Panc1 (cell line): ENCODE measurements at regions not wholly inside any gene's neighbourhood (a gene's known extent, or its start where the extent isn't known, plus 50 kb on each side); places are given as distances from the start of the nearest gene placed in this dataset.

Experiments
- TCF7L2 ChIP-seq: IDR thresholded peaks from 2 replicates; pipeline ENCODE4 v1.6.1; 2011; ENCODE audit warnings: mild to moderate bottlenecking, low read depth, low read length, inconsistent platforms
- TF ChIP-seq, protein P1 (sequence below), 2 experiments: IDR thresholded peaks; 2 replicates each; pipeline ENCODE4 v1.6.1; 2011 to 2012; ENCODE audit warnings: low read depth in 2 of 2, control low read depth in 1 of 2, low read length in 1 of 2, mild to moderate bottlenecking in 1 of 2, moderate library complexity in 1 of 2; ENCODE audit not compliant: insufficient read depth in 1 of 2
- TF ChIP-seq, protein P2 (sequence below): fragments of 450-650 bp; IDR thresholded peaks from 2 replicates; pipeline ENCODE4 v1.5.1; 2017; ENCODE audit warnings: mild to moderate bottlenecking

DNA sequence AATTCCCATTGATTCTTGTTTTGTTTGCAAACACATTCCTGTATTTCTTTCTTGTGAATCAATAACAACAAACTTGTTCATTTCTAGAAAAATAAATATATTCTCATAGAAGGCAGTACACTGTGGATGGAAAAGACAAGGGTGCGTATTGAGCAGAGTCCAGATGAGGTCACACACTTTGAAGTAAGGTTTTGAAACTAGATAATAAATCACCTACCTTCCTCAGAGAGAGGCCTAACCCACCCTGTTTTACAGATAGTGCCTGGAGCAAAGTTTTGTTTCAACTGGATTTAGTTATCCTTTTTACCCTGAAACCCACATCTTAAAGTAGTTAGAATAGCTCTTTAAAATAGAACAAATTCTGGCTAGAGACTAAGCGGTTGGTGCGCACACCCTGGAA is 137.1 kb upstream of the PIEZO2 start:
- TF ChIP-seq, protein P1, sequence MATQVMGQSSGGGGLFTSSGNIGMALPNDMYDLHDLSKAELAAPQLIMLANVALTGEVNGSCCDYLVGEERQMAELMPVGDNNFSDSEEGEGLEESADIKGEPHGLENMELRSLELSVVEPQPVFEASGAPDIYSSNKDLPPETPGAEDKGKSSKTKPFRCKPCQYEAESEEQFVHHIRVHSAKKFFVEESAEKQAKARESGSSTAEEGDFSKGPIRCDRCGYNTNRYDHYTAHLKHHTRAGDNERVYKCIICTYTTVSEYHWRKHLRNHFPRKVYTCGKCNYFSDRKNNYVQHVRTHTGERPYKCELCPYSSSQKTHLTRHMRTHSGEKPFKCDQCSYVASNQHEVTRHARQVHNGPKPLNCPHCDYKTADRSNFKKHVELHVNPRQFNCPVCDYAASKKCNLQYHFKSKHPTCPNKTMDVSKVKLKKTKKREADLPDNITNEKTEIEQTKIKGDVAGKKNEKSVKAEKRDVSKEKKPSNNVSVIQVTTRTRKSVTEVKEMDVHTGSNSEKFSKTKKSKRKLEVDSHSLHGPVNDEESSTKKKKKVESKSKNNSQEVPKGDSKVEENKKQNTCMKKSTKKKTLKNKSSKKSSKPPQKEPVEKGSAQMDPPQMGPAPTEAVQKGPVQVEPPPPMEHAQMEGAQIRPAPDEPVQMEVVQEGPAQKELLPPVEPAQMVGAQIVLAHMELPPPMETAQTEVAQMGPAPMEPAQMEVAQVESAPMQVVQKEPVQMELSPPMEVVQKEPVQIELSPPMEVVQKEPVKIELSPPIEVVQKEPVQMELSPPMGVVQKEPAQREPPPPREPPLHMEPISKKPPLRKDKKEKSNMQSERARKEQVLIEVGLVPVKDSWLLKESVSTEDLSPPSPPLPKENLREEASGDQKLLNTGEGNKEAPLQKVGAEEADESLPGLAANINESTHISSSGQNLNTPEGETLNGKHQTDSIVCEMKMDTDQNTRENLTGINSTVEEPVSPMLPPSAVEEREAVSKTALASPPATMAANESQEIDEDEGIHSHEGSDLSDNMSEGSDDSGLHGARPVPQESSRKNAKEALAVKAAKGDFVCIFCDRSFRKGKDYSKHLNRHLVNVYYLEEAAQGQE (IDR thresholded peaks at IDR 0.05; ENCODE audit: insufficient read depth in 1 of 2, low read depth in 2 of 2, low read length in 1 of 2), result no peak
- TF ChIP-seq, protein P2, sequence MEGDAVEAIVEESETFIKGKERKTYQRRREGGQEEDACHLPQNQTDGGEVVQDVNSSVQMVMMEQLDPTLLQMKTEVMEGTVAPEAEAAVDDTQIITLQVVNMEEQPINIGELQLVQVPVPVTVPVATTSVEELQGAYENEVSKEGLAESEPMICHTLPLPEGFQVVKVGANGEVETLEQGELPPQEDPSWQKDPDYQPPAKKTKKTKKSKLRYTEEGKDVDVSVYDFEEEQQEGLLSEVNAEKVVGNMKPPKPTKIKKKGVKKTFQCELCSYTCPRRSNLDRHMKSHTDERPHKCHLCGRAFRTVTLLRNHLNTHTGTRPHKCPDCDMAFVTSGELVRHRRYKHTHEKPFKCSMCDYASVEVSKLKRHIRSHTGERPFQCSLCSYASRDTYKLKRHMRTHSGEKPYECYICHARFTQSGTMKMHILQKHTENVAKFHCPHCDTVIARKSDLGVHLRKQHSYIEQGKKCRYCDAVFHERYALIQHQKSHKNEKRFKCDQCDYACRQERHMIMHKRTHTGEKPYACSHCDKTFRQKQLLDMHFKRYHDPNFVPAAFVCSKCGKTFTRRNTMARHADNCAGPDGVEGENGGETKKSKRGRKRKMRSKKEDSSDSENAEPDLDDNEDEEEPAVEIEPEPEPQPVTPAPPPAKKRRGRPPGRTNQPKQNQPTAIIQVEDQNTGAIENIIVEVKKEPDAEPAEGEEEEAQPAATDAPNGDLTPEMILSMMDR, result no peak
- no peak for TF ChIP-seq TCF7L2
